ENCODE measurements at regions not wholly inside any gene's neighbourhood (a gene's known extent, or its start where the extent isn't known, plus 50 kb on each side); places are given as distances from the start of the nearest gene placed in this dataset.

DNA sequence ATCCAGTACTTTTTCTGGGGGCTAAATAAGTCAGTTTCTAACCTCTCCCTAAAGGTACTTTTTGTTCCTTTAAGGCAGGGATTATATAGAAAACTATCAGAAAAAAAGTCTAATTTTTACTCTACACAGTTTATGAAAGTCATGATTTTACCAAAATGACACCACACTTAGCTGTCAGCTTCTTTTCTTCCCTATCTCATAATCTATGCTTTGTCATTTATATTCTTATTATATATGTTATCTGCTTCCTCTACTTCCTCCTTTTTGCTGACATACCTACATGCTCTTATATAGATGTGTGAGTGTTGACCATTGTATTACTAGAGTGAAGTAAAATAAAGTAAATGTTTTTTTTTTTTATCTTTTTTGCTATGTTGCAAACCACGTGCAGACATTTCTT lies 203.9 kb upstream of the CHRM2 start:
- TF ChIP-seq EZH2 (IDR thresholded peaks at IDR 0.05; ENCODE audit: borderline replicate concordance) (no peak), EZH2phosphoT487 (IDR thresholded peaks at IDR 0.05; ENCODE audit: low read depth, severe bottlenecking, unreplicated experiment) (no peak)
- TF ChIP-seq, protein P1, sequence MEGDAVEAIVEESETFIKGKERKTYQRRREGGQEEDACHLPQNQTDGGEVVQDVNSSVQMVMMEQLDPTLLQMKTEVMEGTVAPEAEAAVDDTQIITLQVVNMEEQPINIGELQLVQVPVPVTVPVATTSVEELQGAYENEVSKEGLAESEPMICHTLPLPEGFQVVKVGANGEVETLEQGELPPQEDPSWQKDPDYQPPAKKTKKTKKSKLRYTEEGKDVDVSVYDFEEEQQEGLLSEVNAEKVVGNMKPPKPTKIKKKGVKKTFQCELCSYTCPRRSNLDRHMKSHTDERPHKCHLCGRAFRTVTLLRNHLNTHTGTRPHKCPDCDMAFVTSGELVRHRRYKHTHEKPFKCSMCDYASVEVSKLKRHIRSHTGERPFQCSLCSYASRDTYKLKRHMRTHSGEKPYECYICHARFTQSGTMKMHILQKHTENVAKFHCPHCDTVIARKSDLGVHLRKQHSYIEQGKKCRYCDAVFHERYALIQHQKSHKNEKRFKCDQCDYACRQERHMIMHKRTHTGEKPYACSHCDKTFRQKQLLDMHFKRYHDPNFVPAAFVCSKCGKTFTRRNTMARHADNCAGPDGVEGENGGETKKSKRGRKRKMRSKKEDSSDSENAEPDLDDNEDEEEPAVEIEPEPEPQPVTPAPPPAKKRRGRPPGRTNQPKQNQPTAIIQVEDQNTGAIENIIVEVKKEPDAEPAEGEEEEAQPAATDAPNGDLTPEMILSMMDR (IDR thresholded peaks at IDR 0.05; ENCODE audit: poor library complexity): no peak
